Heart right ventricle (tissue), 16 donors: ENCODE measurements at regions not wholly inside any gene's neighbourhood (a gene's known extent, or its start where the extent isn't known, plus 50 kb on each side); places are given as distances from the start of the nearest gene placed in this dataset.

Source experiments
- ATAC-seq, 8 donors: fragments of 200-7000 bp; cut with Tn5 transposase; one replicate each; pipeline ENCODE4 v1.9.1; 2020; ENCODE audit warnings: mild to moderate bottlenecking in 8 of 8, moderate library complexity in 8 of 8, moderate number of reproducible peaks in 1 of 8
- DNase-seq, 2 donors: peaks; one replicate each; pipeline ENCODE4 v3.0.0-alpha.2; 2020
- H3K27ac ChIP-seq, 10 donors: fragments of 200-600 bp; sonication (generic) in 2 of 10; one replicate each; pipeline versions ENCODE4 v1.5.0 to v1.8.0; 2020 to 2022; ENCODE audit warnings: mild to moderate bottlenecking in 3 of 10
- H3K27me3 ChIP-seq, 7 donors: fragments of 200-600 bp; one replicate each; pipeline ENCODE4 v1.8.0; 2021 to 2022; ENCODE audit warnings: mild to moderate bottlenecking in 2 of 7
- H3K36me3 ChIP-seq, 9 donors: fragments of 200-600 bp; sonication (generic) in 1 of 9; one replicate each; pipeline versions ENCODE4 v1.5.0 to v1.8.0; 2020 to 2022; ENCODE audit warnings: mild to moderate bottlenecking in 2 of 9
- H3K4me1 ChIP-seq, 9 donors: fragments of 200-600 bp; sonication (generic) in 1 of 9; one replicate each; pipeline versions ENCODE4 v1.5.0 to v1.8.0; 2020 to 2022; ENCODE audit warnings: mild to moderate bottlenecking in 4 of 9
- H3K4me3 ChIP-seq, 10 donors: fragments of 200-600 bp; sonication (generic) in 2 of 10; one replicate each; pipeline versions ENCODE4 v1.5.0 to v1.8.0; 2020 to 2022; ENCODE audit warnings: mild to moderate bottlenecking in 7 of 10, moderate library complexity in 2 of 10
- H3K9me3 ChIP-seq, 11 donors: fragments of 200-600 bp in 10 of 11; sonication (generic) in 2 of 11; one replicate each; pipeline versions ENCODE4 v1.5.0 to v1.8.0; 2013 to 2022; ENCODE audit warnings: mild to moderate bottlenecking in 2 of 11, control low read depth in 1 of 11, moderate library complexity in 1 of 11
- CTCF ChIP-seq, 9 donors: fragments of 200-600 bp; sonication (generic) in 2 of 9; IDR thresholded peaks; one replicate each; pipeline versions ENCODE4 v1.5.0 to v1.8.0; 2021 to 2022; ENCODE audit warnings: antibody characterized with exemption in 9 of 9, mild to moderate bottlenecking in 5 of 9, moderate library complexity in 1 of 9
- WGBS, 2 donors: extraction: QIAGEN DNeasy Blood & Tissue Kit; methylation state at CpG; one replicate each; pipeline ENCODE4 v1.1.7; 2013; ENCODE audit warnings: inconsistent platforms in 1 of 2; 5-methylcytosine and 5-hydroxymethylcytosine counted together
- intact Hi-C, 10 donors: fragments of 100-400 bp; cut with DNase I; formaldehyde crosslinking; loops; one replicate each; pipeline versions ENCODE4 v1.11.1 to v1.14.2; 2022
- donor health status: Arrhythmogenic right ventricular cardiomyopathy.
- donor health status: ischemic (EF 13 %, LVEDD 7.1; RV severe dilation, severe dysfunction).
- donor health status: healthy with polysubstance abuse.
- donor health status: DM: no; HTN: yes; CAD: no.
- donor health status: DM: no; HTN: no; CAD: no.
- donor health status: ischemic (EF 25% LVEDD 6.9; RV normal size, moderate dysfunction).
- donor health status: ischemic (EF 25% LVEDD 5.7; RV mildly dilated, moderate dysfunction).
- donor health status: healthy.
- donor health status: DM: yes; HTN: yes; CAD: no.
- donor health status: Ischemic cardiomyopathy.
- donor health status: ischemic (EF 35%, LVEDD 5.7; RV mildly dilated, moderate dysfunction).
- donor health status: nonischemic (EF 11% LVEDD 7.7; RV severe dilation, severe dysfunction).
- donor health status: DM: yes; HTN: yes; CAD: no.
- donor health status: PGD.
- donor health status: ischemic (EF 29% LVEDD 5.4; RV normal size, mild dysfunction).
- donor health status: nonischemic (EF 23%, LVEDD 6.1; RV moderate dilation, normal function).

GRCh38 chr13:99700468-99700867, 199.2 kb downstream of the TM9SF2 start:
- Histone ChIP-seq H3K27me3 (no peaks in the 10 kb centered on the region), H3K27ac (no peak overlapping the region), H3K36me3 (no peaks in the 10 kb centered on the region), H3K9me3 (no peaks in the 10 kb centered on the region), H3K4me1 (no peaks in the 10 kb centered on the region), H3K4me3 (no peak overlapping the region)
- DNase-seq (no peak), ATAC-seq (no peak)
- no peak for TF ChIP-seq CTCF (IDR thresholded peaks at IDR 0.05)
- 85 to 88% methylated on average over 7 of the region's 7 CpGs for WGBS, 2 donors
- intact Hi-C loops = no loop called here

- no peaks in the 10 kb centered on the region for H3K9me3 ChIP-seq
- no peak overlapping the region for H3K27ac ChIP-seq
- H3K4me1 ChIP-seq = no peaks in the 10 kb centered on the region
- WGBS, 2 donors = 46 to 60% methylated on average over 3 of the region's 3 CpGs
- no peaks in the 10 kb centered on the region for H3K36me3 ChIP-seq
- intact Hi-C loops = no loop called here
- no peak overlapping the region for H3K4me3 ChIP-seq
- H3K27me3 ChIP-seq = no peaks in the 10 kb centered on the region
- ATAC-seq (no peak), DNase-seq (no peak)
- TF ChIP-seq CTCF (IDR thresholded peaks at IDR 0.05) = no peak
Measured at GRCh38 chr13:99698816-99699099, 197.5 kb downstream of the TM9SF2 start.

- DNase-seq (no peak), ATAC-seq (no peak)
- Histone ChIP-seq H3K36me3 (no peaks in the 10 kb centered on the region), H3K27me3 (no peaks in the 10 kb centered on the region), H3K27ac (no peak overlapping the region), H3K4me1 (no peaks in the 10 kb centered on the region), H3K4me3 (no peak overlapping the region), H3K9me3 (no peaks in the 10 kb centered on the region)
- WGBS, 2 donors = 76 to 81% methylated on average over 8 of the region's 8 CpGs
- intact Hi-C loops = no loop called here
- no peak for TF ChIP-seq CTCF (IDR thresholded peaks at IDR 0.05)
Measured at GRCh38 chr13:99698010-99698815, 196.9 kb downstream of the TM9SF2 start.

GRCh38 chr13:99695857-99696256, 194.6 kb downstream of the TM9SF2 start:
- intact Hi-C loops = no loop called here
- Histone ChIP-seq H3K27ac (no peak overlapping the region), H3K4me1 (no peaks in the 10 kb centered on the region), H3K9me3 (no peaks in the 10 kb centered on the region), H3K27me3 (no peaks in the 10 kb centered on the region), H3K36me3 (no peaks in the 10 kb centered on the region), H3K4me3 (no peak overlapping the region)
- ATAC-seq (no peak), DNase-seq (no peak)
- WGBS, 2 donors = 83 to 94% methylated on average over 3 of the region's 3 CpGs
- TF ChIP-seq CTCF (IDR thresholded peaks at IDR 0.05) = no peak
